ENCODE measurements at regions not wholly inside any gene's neighbourhood (a gene's known extent, or its start where the extent isn't known, plus 50 kb on each side); places are given as distances from the start of the nearest gene placed in this dataset.

DNA sequence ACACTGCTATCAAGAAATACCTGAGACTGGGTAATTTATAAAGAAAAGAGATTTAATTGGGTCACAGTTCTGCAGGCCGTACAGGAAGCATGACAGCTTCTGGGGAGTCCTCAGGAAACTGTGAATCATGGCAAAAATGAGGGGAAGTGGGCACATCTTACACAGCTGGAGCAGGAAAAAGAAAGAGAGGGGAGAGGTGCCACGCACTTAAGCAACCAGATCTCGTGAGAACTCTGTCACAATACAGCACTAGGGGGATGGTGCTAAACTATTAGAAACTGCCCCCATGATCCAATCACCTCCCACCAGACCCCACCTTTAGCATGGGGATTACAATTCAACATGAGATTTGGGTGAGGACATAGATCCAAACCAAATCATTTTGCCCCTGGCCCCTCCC lies 105.5 kb upstream of the CPLX2 start:
- DNase-seq = no peak

DNA sequence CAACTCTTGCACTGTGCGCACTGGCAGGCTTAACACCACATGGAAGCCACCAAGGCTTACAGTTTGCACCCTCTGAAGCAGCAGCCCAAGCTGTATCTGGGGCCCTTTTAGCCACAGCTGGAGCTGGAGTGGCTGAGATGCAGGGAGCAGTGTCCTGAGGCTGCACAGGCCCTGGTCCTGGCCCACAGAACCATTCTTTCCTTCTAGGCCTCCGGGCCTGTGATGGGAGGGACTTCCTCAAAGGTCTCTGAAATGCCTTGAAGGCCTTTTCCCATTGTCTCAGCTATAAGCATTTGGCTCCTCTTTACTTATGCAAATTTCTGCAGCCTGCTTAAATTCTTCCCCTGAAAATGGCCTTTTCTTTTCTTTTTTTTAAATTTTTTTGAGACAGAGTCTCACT lies 104.4 kb upstream of the CPLX2 start:
- no peak for DNase-seq

DNA sequence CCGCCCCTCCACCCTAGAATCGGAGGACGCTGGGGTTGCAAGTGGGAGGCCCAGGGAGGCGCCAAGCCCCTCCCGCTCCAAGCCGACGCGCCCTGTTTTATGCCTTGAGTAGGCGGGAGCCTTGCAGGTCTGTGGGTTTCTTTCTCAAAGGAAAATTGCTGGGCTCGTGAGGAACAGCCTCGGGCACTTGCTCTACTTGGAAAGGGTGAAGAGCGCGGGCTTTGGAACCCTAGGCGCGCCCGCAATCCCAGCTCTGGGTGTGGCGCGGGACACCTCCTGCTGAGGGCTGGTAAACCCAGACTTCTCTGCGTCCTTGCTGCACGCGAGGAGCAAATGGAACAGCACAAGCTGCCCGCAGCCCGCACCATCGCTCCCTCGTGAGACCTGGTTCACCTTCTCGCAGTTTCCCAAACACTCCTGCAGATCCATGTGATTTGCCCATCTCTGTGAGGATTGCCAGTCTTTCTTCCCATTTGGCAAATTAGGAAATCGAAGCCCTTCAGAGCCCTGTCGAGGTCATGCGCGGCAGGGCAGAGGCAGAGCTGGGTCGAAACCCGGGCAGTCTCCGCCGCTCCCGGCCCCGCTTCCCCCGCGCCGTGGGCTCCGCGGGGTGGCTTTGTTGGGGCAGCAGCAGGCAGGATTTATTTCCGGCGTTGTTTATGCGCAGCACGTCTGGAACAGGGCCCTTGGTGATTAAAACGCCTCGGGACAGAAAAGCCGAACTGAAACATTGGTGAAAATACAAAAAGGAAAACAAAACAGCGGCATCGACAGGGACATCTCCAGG lies 98.4 kb upstream of the CPLX2 start:
- DNase-seq = no peak

DNA sequence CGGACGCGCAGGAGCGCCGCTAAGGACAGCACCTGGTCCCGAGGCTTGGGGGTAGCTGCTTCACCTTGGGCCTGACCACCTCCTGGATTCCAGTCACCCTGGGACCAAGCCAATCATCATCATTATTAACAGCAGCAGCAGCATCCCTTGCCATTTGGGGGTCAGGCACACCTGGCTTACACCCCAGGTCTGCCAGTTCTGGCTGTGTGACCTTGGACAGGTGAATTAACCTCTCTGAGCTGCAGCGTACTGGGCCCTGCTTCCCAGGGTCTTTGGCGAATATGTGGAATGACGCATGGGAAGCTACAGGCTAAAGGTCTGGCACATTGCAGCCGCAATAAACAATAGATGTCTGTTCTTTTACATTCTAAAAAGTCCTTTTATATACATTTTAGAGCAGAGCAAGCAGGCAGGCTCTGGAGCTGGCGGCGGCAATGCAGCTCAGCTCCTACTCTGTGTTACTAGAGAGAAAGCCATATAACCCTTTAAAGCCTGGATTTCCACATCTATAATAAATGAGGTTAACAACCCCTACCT lies 97.8 kb upstream of the CPLX2 start:
- DNase-seq = no peak

DNA sequence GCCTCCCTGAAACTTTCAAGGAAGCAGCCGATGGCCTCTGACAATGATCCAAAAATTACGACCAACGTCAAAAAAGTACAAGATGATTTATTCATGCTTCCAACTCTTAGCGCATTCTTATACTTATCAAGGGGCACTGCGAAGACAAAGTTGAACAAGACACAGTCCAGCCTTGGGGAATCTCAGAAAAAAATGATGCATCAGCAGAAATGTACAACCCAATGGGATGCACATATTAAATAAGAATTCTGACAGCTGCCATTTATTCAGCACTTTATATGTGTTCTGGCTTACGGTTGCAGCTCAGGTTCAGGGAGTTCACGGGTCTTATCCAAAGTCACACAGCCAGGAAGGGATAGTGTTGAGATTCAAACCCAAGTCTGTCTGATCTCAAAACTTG lies 96.0 kb upstream of the CPLX2 start:
- DNase-seq = no peak

DNA sequence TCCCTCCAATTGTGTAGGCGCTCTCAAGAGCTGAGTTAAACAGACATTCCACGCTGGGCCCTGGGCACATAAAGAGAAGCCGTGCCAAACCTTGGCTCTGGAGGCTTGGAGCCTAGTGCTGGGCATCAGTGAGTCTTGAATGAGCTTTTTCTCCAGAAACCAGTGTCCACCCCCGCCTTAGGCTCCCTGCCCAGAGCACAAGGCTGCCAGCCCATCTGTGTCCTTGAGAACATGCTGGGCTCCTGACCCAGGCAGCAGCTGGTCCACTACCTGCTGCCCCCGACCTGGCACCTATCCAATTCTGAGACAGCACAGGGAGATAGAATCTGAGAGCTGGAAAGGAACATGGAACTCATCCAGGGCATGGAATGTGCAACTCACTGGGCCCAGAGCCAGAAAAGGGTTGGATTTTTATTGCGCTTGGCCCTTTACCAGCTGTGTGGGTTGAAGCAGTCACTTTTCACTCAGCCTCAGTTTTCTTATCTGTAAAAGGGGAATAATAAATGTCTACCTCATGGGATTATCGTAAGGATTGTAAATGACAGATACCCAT lies 92.4 kb upstream of the CPLX2 start:
- DNase-seq = no peak

DNA sequence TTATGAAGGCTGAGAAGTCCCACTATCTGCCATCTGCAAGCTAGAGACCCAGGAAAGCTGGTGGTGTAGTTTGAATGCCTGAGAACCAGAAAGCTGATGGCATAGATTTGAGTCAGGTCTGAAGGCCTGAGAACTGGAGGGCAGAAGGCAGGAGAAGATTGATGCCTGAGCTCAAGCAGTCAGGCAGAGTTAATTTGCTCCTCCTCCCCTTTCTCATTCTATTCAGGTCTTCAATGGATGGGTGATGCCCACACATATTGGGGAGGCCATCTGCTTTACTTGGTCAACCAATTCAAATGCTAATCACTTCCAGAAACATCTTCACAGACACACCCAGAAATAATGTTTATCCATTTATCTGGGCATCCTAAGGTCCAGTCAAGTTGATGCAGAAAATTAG lies 87.6 kb upstream of the CPLX2 start:
- no peak for DNase-seq

DNA sequence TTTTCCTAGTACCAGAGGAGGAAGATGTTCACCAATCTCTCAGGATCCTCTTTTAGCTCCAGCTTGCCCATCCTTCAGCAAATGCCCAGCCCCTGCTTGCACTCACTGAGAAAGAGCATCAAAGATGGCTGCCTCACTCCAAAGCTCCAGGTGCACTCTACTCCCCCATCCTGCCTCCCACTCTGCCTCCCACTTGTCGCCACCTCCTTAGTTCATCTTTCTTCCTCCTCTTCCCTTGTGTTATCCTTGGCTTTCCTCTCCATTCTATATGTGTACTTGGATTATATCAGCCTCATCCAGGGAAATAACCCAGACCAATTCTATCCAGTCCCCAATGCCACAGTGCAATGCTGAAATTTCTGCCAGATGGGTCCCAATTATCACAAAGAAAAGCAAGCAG lies 87.1 kb upstream of the CPLX2 start:
- DNase-seq = no peak

DNA sequence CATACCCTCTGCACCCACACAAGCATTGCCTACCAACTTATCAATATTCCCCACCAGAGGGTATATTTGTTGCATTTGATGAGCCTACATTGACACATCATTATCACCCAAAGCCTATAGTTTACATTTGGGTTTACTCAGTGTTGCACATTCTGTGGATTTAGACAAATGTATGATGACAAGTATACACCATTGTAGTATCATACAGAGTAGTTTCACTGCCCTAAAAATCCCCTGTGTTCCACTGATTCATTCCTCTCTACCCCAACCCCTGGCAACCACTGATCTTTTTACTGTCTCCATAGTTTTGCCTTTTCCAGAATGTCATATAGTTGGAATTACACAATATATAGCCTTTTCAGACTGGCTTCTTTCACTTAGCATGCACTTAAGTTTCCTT lies 85.7 kb upstream of the CPLX2 start:
- DNase-seq = no peak

DNA sequence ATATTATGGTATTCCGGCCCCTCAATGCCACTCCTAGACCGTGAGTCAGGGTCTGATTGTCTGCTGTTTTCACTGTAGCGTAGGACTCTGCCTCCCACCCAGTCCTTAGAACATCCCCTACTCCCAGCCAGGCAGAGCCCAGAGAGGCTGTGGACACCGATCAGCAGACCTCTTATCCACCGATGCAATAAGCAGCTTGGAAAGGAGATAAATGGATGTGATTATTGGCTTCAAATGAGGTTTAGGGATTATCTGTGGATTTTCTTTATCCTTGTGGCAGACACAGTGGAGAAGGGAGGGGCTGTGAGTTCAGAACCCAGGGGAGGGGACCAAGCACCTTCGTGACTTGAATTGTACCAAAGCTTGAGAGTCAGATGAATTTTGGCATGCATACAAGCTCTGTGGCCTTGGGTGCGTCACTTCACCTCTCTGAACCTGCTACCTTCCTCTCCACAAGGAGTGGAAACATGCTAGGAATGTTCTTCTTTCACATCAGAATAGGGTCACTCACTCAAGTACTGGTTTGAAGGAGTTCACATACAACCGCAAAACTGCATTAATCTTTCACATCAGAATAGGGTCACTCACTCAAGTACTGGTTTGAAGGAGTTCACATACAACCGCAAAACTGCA lies 83.1 kb upstream of the CPLX2 start:
- no peak for DNase-seq

DNA sequence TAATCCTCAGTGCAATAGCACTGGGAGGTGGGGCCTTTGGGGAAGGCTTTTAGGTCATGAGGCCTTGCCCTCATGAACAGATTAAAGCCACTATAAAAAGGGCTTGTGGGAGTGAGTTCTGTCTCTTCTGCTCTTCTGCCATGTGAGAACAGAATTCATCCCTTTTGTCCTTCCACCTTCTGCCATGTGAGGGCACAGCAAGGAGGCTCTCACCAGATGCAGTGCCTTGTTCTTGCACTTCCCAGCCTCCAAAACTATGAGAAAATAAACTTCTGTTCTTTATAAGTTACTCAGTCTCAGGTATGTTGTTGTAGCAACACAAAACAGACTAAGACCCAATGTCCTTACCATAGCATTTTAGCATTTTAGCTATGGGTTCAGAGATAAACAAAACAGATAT lies 81.7 kb upstream of the CPLX2 start:
- no peak for DNase-seq

DNA sequence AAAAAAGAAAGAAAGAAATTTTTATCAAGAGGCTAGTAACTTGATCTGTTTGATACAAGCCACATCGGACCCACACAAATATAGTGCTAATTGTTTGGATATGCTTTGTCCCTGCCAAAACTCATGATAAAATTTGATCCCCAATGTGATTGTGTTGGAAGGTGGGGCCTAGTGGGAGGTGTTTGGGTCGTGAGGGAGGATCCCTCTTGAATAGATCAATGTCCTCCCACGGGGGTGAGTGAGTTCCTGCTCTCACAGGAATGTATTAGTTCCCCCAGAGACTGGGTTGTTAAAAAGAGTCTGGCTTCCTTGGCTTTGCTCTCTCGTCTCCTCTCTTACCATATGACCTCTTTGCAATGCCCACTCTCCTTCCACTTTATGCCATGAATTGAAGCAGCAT lies 80.6 kb upstream of the CPLX2 start:
- DNase-seq = no peak

DNA sequence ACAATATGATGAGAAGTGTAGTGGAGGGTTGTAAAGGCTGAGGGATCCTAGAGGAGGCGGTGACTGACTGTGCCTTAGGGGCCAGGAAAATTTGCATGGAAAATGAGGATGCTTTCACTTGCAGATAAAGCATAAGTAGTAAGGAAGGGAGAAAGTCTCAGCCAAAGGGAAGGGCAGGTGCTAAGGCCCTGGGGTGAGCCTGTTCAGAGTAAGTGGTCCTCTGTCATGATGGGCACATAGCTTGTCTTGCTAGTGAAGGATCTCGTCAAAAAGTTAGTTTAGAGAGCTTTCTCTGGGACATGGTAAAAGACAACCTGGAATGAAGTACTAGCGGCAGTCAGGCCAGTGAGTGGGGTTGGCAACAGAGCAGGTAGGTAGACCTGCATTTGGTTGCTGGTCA lies 75.4 kb upstream of the CPLX2 start:
- no peak for DNase-seq

DNA sequence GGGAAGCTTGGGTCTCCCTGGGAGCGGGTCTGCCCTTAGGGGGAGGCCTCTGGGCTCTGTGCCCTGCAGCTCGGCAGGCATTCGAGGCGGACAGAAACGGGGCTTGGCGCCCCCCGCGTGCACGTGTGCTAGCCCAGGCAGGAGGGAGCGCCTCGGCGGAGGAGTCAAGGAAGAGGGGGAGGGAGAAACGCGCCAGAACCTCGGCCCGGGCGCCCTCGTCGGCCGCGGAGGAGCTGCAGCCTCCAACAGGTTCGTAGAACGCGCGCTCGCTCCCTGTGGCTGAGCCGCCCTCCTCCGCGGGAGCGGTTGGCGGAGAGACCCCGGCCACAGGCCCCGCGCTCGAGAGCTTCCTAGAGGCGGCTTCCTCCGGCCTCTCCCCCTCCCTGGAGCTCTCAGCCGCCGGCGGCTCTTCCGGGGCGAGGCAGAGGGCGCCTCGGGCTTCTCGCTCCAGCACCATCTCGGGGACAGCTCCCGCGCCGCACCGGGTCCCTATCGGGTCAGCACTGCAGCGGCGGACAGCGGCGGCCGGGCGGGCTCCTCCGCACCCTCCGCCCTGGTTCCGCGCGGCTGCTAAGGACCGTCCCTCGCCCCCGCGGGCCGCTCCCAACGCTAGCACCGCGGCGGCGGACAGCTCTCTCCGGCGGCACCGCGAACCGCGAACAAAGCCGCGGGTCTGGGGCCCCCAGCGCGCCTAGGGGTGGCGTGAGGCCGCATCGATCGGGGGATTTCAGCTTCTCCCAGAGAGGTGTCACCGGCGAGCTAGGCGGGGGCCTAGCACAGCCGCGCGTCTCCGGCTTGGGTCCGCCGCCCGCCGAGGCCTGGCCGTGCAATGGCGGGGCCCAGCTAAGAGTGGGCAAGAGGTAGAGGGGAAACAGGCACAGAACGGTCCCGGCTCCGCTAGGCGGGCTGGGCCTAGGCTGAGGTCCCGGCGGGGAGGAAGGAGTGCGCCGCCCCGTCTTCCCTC lies 74.6 kb upstream of the CPLX2 start:
- peak; percentile 81 for DNase-seq

DNA sequence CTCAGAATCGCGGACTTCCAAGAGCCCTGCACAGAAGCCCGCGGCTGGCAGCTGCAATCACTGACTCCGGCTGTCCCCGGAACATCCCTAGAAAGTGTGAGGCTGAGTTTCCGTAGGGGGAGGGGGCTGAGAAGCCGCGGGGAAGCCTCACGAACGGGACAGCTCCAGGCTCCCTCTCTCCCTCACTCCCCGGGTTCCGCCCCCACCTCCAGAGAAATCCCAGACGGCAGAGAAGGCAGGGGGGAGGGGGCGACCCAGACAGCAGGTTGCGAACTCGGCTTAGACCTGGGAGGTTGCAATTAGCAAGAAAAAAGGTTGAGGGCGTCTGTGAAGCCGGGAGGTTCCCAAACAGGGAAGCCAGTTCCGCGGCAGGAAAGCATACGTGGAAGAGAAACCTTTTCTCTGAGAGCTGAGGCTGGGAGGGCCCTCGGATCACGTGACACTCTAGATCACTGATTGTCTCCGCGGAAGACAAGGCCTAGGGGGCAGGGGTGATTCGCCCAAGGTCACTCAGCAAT lies 73.8 kb upstream of the CPLX2 start:
- DNase-seq = no peak

DNA sequence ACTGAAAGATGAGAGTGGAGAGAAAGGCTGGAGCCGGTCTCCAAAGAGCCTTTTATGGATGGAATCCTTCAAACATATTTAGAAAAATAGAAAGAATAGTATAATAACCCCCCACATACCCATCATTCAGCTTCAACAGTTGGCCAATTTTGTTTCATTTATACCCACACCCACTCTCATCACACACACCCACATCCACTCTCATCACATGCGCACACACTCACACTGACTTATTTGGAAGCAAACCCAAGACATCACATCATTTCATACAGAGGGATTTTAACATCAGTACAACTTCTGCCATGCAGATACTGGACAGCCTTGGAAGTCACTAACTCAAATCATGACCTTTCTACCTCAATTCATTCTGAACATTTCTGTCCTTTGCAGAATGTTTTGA lies 72.8 kb upstream of the CPLX2 start:
- DNase-seq = no peak

DNA sequence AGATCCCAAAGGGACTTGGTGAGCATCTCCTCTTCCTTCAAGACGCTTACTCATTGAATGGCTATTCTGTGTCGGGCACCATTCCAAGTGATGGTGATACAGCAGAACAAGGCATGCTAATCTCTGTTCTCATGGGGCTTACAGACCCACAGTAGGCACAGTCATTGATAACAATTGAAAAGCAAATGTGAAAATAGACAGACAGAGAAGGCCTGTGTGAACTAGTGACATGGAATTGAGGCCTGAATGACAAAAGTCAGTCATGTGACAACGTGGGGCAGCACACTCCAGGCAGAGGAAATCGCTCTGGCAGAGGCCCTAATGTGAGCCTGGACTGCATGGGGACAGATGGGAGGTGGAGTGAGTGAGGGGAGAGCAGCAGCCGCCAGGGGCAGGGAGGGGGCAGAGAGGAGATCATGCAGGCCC lies 70.7 kb upstream of the CPLX2 start:
- DNase-seq = no peak

DNA sequence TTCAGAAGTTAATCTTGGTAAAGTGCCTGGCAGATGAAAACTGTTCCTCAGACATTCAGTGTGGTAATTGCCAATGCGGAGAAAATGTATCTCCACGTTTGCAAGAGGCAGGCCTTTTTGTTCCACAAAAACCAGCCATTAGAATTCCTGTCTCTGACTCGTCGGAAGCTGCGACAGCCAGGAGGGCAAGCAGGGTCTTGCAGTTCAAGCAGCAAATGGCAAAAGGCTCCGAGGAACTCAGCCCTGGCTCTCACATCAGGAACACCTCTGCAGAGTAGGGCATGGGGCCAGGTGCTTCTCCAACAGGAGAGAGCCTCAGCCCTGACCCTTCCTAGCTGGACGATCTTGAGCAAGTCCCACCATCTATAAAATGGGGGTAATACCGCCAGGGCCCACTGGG lies 69.0 kb upstream of the CPLX2 start:
- DNase-seq = no peak

DNA sequence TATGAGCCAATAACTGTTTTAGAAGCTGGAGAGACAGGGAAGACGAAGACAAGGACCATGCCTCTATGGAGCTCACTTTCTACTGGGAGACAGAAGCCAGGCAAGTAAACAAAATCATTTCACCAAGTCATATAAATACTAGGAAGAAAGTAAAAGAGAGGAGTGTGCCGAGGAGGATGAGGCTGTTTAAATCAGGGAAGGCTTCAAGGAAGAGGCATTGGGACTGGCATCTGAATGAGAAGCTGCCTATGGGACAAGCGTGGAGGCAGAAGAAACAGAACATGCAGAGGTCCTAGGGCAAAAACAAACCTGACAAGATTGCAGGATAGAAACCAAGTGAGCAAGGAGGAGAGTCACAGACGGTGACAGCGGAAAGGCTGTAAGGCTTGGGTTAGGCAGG lies 68.1 kb upstream of the CPLX2 start:
- no peak for DNase-seq

DNA sequence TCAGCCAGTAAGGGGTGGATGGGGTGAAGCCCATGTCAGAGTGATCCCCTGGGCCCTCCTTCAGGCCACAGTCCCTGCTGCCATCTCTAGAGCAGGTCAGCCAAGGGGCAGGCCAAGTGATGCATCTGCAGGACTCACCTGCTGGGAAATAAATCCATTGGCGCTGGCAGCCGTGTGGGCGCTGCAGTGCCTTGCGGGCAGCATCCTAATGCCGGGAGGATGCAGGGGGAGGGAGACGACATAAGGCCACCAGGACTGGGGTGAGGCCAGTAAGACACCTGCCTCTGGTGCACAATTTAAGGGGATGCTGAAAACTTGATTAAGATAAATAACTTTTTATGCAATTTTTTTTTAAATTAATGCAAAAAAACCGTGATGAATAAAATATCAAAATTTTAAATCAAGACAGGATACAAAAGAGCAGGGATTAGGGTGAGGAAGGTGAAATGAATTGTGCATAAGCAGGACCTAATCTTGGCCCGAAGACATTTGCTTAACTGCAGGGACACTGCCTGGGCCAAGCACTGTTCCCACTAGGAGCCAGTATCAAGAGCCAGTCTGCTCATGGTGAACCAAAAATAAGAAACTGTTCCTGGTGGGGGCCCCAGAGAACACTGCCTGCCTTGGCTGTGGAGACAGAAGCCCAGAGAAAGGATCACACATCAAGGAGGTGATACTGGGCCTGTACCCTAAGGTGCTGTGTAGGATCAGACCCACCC lies 67.5 kb upstream of the CPLX2 start:
- no peak for DNase-seq

DNA sequence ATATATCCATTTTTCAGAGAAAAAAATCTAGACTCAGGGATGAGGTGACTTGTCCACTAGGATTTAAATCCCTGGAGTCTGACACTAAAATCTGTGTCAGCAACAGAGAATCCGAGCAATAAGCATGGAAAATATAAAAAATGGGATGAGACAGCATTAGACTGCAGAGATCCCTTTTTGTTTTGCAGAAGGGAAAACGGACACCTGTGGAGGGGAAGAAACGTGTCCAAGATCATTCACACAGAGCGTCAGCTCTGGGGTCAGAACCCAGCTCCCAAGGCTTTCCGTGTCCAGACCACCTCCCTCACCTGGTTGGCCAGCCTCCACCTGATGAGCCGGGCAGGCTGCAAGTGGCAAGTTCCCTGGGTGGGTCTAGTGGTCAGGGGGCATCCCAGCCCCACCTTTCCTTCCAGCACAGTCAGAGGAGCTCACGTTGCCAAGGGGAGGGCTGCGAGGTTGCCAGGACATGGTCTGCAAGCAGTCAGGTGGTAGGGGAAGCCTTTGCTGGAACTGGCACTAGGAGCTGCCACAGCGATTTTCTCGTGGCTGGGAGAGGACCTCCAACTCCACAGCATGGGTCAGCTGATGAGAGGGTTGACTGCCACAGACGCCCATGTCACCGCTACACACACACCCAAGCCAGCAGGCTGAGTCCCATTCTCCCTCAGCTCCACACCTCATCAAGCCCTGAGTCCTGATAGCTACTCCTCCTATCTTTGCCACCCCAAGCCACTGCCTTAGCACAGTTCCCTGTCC lies 65.9 kb upstream of the CPLX2 start:
- DNase-seq = no peak
